Fibroblast of skin of abdomen (primary cell): ENCODE measurements at regions not wholly inside any gene's neighbourhood (a gene's known extent, or its start where the extent isn't known, plus 50 kb on each side); places are given as distances from the start of the nearest gene placed in this dataset.

Experiments used
- DNase-seq: peaks from one replicate; pipeline ENCODE4 v3.0.0-alpha.2; 2013

DNA sequence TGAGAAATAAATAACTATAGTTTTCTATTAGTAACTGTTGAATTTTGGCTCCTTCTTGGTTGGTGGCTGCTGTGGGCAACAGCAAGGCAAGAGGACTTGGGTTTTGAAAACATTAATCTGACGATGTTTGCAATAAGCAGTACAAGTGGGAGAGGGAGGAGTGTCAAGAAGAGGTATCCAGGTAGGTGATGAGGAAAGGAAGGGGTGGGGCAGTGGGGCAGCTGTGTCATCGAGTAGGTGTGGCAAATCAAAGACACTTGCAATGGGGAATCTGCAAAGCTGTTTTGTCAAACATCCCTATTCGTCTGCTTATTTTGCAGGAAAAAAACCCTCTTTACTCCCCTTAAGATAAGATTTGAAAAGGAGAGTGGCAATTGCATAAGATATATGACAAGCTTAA is 171.9 kb upstream of the MAP3K7 start:
- no peak for DNase-seq

DNA sequence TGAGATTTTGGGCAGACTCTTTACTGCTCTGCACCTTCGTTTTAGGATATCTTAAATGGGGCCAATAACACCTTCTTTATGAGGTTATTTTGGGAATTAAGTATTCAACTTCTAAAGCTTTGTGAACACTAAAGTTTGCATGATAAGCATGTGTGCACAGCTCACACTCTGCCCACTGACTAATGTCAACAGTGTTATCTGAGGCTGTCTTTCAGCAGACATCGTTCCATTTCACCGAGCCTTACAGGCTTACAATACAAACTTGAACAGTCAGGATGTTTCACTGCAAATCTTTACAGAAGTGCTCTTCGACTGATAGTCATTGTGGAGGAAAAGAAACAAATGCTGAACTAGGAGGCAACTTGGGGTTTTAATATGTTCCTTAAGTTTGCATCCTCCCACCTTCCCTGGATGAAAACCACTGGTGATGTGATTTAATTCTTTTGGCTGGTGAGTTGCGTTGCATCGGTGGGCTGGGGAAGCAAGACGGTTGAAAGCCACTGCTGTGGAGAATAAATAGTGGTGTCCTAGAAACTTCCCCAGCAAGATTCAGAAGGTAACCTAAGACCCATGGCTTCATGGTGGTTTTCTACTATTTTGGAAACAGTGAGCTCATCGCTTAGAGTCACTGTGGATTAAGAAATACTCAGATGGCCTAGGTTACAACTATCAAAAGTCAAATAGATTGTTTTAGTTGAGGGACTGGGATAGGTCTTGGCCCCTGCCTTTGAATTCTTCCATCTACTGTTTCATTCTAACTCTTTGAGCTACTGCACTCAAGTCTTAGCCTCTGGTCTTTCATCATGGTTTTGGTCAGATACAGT is 167.2 kb upstream of the MAP3K7 start:
- no peak for DNase-seq

DNA sequence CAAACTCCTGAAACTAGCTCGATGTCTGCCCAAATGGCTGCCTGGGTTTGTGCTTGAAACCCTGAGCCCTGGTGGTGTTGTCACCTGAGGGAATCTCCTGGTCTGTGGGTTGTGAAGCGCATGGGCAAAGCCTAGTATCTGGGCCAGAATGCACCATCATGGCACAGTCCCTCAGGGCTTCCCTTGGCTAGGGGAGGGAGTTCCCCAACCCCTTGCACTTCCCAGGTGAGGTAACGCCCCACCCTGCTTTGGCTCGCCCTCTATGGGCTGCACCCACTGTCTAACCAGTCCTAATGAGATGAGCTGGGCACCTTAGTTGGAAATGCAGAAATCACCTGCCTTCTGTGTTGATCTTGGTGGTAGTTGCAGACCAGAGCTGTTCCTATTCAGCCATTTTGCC is 152.9 kb upstream of the MAP3K7 start:
- no peak for DNase-seq

GRCh38 chr6:90739339-90739738 is 152.5 kb upstream of the MAP3K7 start:
- DNase-seq: no peak

DNA sequence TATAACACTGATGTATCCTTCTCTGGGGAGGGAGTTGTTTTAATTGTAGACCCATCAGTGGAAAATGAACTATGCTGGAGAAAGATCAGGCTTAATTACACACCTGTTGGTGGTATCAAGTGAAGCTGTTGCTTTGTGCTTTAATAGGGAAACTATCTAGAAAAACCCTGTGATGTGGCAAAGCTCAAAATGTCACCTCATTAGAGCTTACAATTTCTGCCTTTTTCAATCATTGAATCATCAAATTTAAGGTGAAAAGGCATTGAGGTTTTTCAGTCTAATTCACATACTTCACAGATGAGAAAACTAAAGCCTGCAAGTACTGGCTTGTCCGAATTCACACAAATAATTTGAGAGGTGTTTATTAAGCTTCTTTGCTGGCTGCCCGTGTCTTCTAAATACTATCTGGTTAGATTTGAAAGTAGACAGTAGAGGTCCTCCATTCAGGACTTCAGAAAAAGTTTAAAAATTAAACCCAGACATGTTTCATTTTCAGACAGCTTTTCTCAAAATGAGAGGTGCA is 143.3 kb upstream of the MAP3K7 start:
- no peak for DNase-seq

DNA sequence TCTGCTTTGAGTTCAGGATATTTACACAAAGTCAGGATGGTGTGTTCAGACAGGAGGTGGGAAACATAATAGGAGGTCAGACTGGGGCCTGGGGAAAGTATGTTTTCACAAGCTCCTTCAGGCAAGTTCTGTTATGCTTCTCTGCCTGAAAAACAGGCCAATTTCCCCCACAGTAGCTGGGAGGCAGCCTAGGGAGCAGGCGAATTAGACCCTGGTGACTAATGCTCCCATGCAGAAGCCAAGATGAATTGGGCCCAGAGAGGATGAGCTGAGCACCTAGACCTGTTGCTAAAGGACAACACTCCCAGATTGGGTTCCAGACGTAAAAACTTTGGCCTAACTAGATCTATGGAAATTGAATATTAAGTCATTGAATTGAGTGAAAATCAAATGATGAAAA is 142.2 kb upstream of the MAP3K7 start:
- no peak for DNase-seq

DNA sequence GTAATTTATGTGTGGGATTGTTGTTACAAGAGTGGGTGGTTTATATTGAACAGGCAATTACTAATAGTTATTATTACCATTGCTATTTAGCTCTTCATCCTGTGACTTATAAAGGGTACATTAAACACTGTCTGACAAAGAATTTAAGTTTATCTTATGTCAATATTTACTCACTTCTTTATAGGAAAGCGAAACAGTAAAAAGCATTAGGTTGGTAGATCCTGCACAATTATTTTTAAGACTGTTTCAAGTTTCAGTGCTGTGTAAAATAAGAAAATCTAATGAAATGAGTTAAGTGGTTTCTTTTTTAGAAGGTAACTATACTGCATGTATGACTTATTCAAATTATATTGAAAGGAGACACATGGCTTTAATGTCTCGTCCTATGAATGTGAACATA is 135.8 kb upstream of the MAP3K7 start:
- DNase-seq: no peak

GRCh38 chr6:90720404-90720803 is 133.5 kb upstream of the MAP3K7 start:
- no peak for DNase-seq

DNA sequence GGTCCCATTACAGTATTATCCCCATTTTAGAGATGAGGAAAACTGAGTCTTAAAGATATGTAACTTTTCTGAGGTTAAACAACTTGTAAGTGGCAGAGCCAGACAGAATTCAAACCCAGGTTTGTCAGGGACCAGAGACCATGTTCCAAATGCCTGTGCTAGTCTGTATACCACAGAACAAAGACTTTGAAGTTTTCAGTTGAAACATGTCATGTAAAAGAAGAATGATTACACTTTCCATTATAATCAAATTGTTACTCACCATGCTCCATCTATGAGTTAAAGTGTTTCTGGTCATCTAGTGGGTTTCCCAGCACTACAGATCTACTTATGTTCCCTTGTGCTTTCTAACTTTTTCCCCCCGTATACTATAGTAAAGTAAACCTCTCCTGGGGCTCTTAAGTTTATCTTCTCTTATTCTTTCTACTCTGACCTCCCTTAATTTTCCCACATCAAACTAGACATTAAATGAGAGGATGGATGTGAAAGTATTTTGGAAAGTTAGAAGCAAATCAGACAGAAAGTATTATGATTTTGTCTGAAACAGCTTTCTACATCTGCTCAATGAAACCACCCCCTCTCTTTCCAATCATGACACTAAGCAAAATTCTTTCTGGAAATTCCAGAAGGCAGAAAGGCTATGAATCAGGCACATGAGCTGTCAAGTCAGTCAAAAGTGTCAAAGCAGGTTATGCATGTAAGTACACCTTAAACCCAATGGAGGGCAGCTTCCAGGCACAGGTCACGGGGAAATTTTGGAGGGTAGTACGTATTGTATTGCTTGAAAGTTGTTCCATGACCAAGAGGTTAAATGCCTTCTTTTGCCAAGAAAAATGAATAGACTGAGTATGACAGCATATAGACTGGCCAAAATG is 132.7 kb upstream of the MAP3K7 start:
- DNase-seq: no peak

- DNase-seq: no peak
Observed at GRCh38 chr6:90716376-90716775, 129.5 kb upstream of the MAP3K7 start.

- peak; percentile 27 for DNase-seq
Observed at GRCh38 chr6:90715093-90715655, 128.3 kb upstream of the MAP3K7 start.

- DNase-seq: no peak
Observed at GRCh38 chr6:90714319-90714718, 127.4 kb upstream of the MAP3K7 start.

DNA sequence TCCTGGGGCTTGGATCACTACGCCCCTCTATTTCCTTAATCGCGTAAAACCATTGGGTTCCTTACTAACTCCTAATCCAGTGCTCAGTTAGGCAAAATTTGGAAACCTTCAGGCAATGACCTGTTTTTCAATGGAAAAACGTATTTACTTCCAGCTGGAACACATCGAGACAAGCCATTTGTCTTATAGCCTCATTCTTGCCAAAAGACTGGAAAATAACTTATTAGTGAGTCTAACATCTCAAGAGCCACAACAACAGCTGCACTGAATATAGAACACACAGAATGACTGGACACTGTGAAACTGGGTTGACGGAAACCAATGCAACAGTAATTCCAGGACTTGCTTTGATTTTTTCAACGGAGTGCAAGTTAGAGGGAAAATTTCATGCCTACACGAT is 125.2 kb upstream of the MAP3K7 start:
- DNase-seq: peak; percentile 14

DNA sequence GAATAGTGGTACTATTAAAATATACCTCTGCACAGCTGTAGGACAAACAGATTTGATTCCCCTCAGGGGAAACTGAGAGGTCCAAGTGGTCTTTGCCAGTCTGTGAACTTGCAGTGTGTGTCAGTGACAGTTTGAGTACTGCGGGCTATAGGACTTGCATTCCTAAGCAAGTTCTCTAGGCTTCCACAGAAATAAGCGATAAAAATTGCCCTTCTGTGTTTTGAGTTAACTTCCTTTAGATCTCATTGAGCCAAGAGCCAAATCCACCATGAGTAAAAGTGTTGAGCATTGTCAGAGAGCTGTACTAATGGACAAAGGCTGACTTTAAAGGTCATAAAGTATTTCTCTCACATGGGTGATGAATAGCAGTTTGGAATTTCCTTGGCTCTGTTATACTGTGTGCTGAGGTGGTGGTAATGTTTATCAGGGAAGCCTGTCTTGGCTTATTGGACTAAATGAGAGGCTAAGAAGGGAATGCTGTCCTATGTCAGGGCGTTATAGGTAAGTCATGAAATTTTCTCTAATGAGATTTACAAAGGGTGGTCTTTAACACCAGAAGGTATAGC is 122.6 kb upstream of the MAP3K7 start:
- DNase-seq: no peak

- DNase-seq: no peak
Observed at GRCh38 chr6:90708206-90708737, 121.4 kb upstream of the MAP3K7 start.

DNA sequence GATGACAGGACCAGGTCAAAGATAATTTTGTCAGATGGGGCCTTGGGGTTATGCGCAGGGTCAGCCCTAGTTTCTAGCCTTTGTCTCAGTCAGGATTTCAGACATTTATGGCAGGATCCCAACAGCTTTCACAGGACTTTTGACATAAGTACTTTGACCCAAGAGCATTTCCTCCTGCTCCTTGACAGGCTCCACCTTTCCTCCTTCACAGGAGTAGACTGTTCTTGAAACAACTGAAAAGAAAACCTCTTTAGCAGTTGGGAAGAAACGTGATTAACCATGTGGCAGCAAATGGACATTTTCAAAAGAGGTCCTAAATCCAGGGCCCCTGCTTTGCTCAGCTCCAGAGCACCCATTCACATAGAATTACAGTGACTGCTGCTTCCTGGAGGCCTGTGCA is 120.4 kb upstream of the MAP3K7 start:
- DNase-seq: no peak

GRCh38 chr6:90703336-90703735 is 116.5 kb upstream of the MAP3K7 start:
- no peak for DNase-seq

- no peak for DNase-seq
Observed at GRCh38 chr6:90701926-90702325, 115.1 kb upstream of the MAP3K7 start.

- no peak for DNase-seq
Observed at GRCh38 chr6:90701146-90701781, 114.4 kb upstream of the MAP3K7 start.

DNA sequence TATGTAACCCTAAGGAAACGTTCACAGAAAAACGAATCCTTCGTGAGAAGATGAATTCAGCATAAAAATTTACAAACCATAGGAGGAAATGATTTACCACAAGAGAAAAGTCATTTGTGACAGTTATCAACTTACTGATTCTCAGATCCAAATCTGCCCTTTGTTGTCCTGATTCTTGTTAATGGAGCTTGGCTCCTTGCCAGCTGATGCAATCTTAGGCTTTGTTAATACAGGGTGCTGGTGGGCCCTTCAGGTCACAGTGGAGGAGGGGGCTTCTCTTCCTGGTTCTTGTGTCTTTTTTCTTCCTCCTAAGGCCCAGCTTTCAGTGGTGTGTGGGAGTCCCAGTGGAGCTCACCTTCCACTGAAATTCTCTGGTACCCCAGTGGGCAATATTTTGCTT is 108.4 kb upstream of the MAP3K7 start:
- DNase-seq: no peak

- no peak for DNase-seq
Observed at GRCh38 chr6:90694802-90695201, 107.9 kb upstream of the MAP3K7 start.

DNA sequence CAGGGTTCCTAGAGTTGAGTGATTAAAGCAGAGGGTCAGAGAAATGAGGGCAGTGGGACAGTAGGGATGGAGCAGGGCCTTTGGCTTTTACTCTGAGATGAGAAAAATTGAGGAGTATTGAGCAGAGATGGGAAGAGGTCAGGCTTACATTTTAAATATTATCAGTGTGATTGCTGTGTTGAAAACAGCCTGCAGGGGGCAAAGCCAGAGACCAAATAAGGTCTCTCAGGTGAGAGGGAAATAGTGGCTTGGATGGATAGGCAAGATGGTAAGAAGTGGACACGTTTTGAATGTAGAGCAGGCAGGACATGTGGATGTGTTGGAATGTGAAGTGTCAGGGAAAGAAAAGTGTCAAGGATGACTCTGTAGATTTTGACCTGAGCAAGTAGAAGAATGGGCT is 105.0 kb upstream of the MAP3K7 start:
- no peak for DNase-seq
